ES-I3 (cell line): ENCODE measurements at regions not wholly inside any gene's neighbourhood (a gene's known extent, or its start where the extent isn't known, plus 50 kb on each side); places are given as distances from the start of the nearest gene placed in this dataset.

ENCODE experiments used
- H3K36me3 ChIP-seq: 2 replicates; pipeline ENCODE4 v1.6.1; 2013; ENCODE audit warnings: mild to moderate bottlenecking, low read length, control low read depth, moderate library complexity; ENCODE audit not compliant: insufficient read depth
- H3K4me1 ChIP-seq: 2 replicates; pipeline ENCODE4 v1.6.1; 2013; ENCODE audit warnings: mild to moderate bottlenecking, control low read depth, low read length; ENCODE audit not compliant: insufficient read depth
- H3K9ac ChIP-seq: 2 replicates; pipeline ENCODE4 v1.6.1; 2013; ENCODE audit warnings: low read depth, mild to moderate bottlenecking, low read length, moderate library complexity
- H3K9me3 ChIP-seq: 2 replicates; pipeline ENCODE4 v1.6.1; 2013; ENCODE audit warnings: mild to moderate bottlenecking, low read length, moderate library complexity; ENCODE audit not compliant: control insufficient read depth, insufficient read depth

- Histone ChIP-seq H3K4me1 (no peaks in the 10 kb centered on the region), H3K36me3 (no peaks in the 10 kb centered on the region), H3K9me3 (no peaks in the 10 kb centered on the region), H3K9ac (no peak overlapping the region)
Observed at GRCh38 chr14:84209031-84209430, 1320.9 kb upstream of the FLRT2 start.

GRCh38 chr14:84217066-84217465, 1312.9 kb upstream of the FLRT2 start:
- no peaks in the 10 kb centered on the region for H3K36me3 ChIP-seq
- no peak overlapping the region for H3K9ac ChIP-seq
- H3K9me3 ChIP-seq = peaks cover 5% of the 10 kb centered on the region
- H3K4me1 ChIP-seq = no peaks in the 10 kb centered on the region

- no peaks in the 10 kb centered on the region for H3K4me1 ChIP-seq
- no peak overlapping the region for H3K9ac ChIP-seq
- no peaks in the 10 kb centered on the region for H3K36me3 ChIP-seq
- H3K9me3 ChIP-seq = no peaks in the 10 kb centered on the region
Observed at GRCh38 chr14:84225268-84225667, 1304.7 kb upstream of the FLRT2 start.

GRCh38 chr14:84228702-84229101, 1301.2 kb upstream of the FLRT2 start:
- Histone ChIP-seq H3K9me3 (no peaks in the 10 kb centered on the region), H3K36me3 (no peaks in the 10 kb centered on the region)

GRCh38 chr14:84234281-84234680, 1295.7 kb upstream of the FLRT2 start:
- Histone ChIP-seq H3K4me1 (no peaks in the 10 kb centered on the region), H3K36me3 (no peaks in the 10 kb centered on the region), H3K9ac (no peak overlapping the region), H3K9me3 (no peaks in the 10 kb centered on the region)

More at GRCh38 chr14:84228702-84229101, 1301.2 kb upstream of the FLRT2 start:
- H3K9ac ChIP-seq = no peak overlapping the region
- H3K4me1 ChIP-seq = no peaks in the 10 kb centered on the region

- Histone ChIP-seq H3K4me1 (no peaks in the 10 kb centered on the region), H3K9me3 (no peaks in the 10 kb centered on the region)
Observed at GRCh38 chr14:84236290-84236689, 1293.7 kb upstream of the FLRT2 start.

GRCh38 chr14:84237881-84238280, 1292.1 kb upstream of the FLRT2 start:
- Histone ChIP-seq H3K9ac (no peak overlapping the region), H3K9me3 (no peaks in the 10 kb centered on the region), H3K4me1 (no peaks in the 10 kb centered on the region), H3K36me3 (no peaks in the 10 kb centered on the region)

More at GRCh38 chr14:84236290-84236689, 1293.7 kb upstream of the FLRT2 start:
- no peaks in the 10 kb centered on the region for H3K36me3 ChIP-seq
- H3K9ac ChIP-seq = no peak overlapping the region

- Histone ChIP-seq H3K36me3 (no peaks in the 10 kb centered on the region), H3K9ac (no peak overlapping the region), H3K9me3 (no peaks in the 10 kb centered on the region; the same call in none of the 2 replicates), H3K4me1 (no peaks in the 10 kb centered on the region)
Observed at GRCh38 chr14:84247693-84248092, 1282.3 kb upstream of the FLRT2 start.

DNA sequence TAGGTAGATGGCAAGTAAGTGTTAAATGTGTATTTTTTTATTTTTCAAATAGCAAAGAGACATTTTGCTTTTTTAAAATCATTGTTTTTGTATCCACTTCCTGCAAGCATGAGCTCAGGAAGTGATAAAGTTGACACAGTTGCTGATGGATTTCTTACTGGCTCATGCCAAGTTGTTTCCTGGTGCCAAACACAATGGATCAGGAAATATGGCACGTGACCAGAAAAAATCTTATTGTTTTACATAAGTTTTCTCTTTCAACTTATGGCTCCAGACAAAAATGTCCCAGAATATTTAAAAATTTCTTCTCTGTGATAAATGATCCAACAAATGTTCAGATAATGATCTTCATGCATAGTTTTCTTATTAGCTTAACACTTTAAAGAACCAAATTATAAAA, 1279.1 kb upstream of the FLRT2 start:
- H3K36me3 ChIP-seq = no peaks in the 10 kb centered on the region
- peaks cover 18% of the 10 kb centered on the region for H3K4me1 ChIP-seq
- no peak overlapping the region for H3K9ac ChIP-seq
- H3K9me3 ChIP-seq = no peaks in the 10 kb centered on the region

- no peaks in the 10 kb centered on the region for H3K9me3 ChIP-seq
- peaks cover 18% of the 10 kb centered on the region for H3K4me1 ChIP-seq
- H3K9ac ChIP-seq = no peak overlapping the region
- no peaks in the 10 kb centered on the region for H3K36me3 ChIP-seq
Observed at GRCh38 chr14:84251411-84252115, 1278.4 kb upstream of the FLRT2 start.

DNA sequence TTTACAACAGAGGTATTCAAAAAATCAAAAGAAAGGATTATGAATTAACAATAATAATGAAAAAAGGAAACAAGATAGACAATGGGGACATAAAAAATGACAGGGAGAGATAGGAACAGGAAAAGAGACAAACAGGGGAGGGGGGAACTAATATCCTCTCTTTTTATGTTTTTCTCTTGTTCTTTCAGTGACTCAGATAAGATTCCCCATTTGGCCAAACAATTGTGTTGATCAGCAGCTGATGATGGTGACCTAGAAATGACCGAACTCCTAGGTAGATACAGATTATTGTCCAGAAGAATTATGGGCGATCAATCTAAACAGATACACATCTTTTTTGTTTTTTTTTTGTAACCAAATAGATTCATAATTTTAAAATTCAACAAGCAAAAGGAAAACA, 1277.2 kb upstream of the FLRT2 start:
- peaks cover 18% of the 10 kb centered on the region for H3K4me1 ChIP-seq
- H3K9me3 ChIP-seq = no peaks in the 10 kb centered on the region
- no peak overlapping the region for H3K9ac ChIP-seq
- H3K36me3 ChIP-seq = no peaks in the 10 kb centered on the region

DNA sequence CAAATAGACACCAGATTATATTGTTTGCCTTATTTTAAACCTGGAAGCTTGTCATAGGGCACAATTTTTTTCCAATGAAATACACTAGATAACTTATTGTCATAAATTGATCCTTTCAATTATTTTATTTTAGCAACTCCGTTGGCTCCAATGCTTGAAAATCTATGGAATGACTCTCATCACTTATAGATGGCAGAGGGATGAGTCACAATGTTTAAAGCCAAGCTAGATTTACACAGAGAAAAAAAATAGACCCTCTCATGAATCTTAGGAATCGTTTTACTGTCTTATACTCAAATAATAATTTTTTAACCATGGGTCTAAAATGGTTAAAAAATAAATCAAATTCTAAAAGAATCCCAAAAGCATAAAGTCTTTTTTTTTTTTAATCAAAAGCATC, 1276.6 kb upstream of the FLRT2 start:
- H3K9me3 ChIP-seq = no peaks in the 10 kb centered on the region
- H3K36me3 ChIP-seq = no peaks in the 10 kb centered on the region
- H3K9ac ChIP-seq = no peak overlapping the region
- peaks cover 18% of the 10 kb centered on the region for H3K4me1 ChIP-seq

GRCh38 chr14:84254290-84254689, 1275.7 kb upstream of the FLRT2 start:
- Histone ChIP-seq H3K4me1 (peaks cover 18% of the 10 kb centered on the region), H3K9me3 (no peaks in the 10 kb centered on the region), H3K9ac (no peak overlapping the region), H3K36me3 (no peaks in the 10 kb centered on the region)

DNA sequence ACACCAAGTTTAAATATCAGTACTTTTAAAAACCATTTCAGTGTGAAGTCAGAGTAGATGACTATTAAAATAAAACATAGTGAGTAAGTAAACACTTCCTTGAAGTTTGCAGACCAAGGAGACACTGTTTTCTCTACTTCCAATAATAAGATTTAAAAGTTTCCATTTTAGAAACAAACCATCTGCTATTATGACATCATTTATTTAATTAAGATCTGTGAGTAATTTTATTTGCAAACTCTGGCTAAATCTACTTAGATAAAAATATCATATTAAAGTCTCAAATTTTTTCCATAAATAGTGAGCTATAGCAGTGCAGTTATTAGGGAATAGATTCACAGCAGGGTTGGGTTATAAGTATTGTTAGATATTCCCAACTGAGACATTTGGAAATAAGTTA, 1267.0 kb upstream of the FLRT2 start:
- no peaks in the 10 kb centered on the region for H3K9me3 ChIP-seq
- no peaks in the 10 kb centered on the region for H3K36me3 ChIP-seq
- no peak overlapping the region for H3K9ac ChIP-seq
- H3K4me1 ChIP-seq = no peaks in the 10 kb centered on the region

- Histone ChIP-seq H3K4me1 (no peaks in the 10 kb centered on the region), H3K36me3 (no peaks in the 10 kb centered on the region), H3K9ac (no peak overlapping the region), H3K9me3 (no peaks in the 10 kb centered on the region)
Observed at GRCh38 chr14:84272290-84272721, 1257.6 kb upstream of the FLRT2 start.
